HEK293T (cell line): ENCODE measurements at regions not wholly inside any gene's neighbourhood (a gene's known extent, or its start where the extent isn't known, plus 50 kb on each side); places are given as distances from the start of the nearest gene placed in this dataset.

Experiments
- CTCF ChIA-PET: fragments of 350-600 bp; formaldehyde crosslinking; extraction: SDS; loops from one replicate; lab custom pipeline; 2021; ENCODE audit warnings: antibody characterized with exemption, inconsistent platforms; lab: Yijun Ruan, JAX
- POLR2A ChIA-PET: fragments of 350-600 bp; formaldehyde crosslinking; extraction: SDS; loops from one replicate; lab custom pipeline; 2020; ENCODE audit warnings: antibody characterized with exemption, inconsistent platforms; lab: Yijun Ruan, JAX
- DNase-seq: peaks from one replicate; pipeline ENCODE4 v3.0.0; 2012; ENCODE audit warnings: mixed read lengths; ENCODE audit errors: extremely low spot score
- ARNT ChIP-seq: fragments of 450-650 bp; IDR thresholded peaks from 2 replicates; pipeline ENCODE4 v1.6.1; 2017; ENCODE audit warnings: mild to moderate bottlenecking
- BHLHE40 ChIP-seq: fragments of 450-650 bp; IDR thresholded peaks from 2 replicates; pipeline ENCODE4 v1.6.1; 2016; ENCODE audit warnings: mild to moderate bottlenecking, moderate library complexity, borderline replicate concordance
- CTBP1 ChIP-seq: fragments of 450-650 bp; IDR thresholded peaks from 2 replicates; pipeline ENCODE4 v1.6.1; 2016; ENCODE audit warnings: borderline replicate concordance
- ELF4 ChIP-seq: fragments of 450-650 bp; IDR thresholded peaks from 2 replicates; pipeline ENCODE4 v1.6.1; 2017; ENCODE audit warnings: antibody characterized with exemption
- FOXA1 ChIP-seq: fragments of 450-650 bp; IDR thresholded peaks from 2 replicates; pipeline ENCODE4 v1.6.1; 2016; ENCODE audit warnings: mild to moderate bottlenecking
- FOXK2 ChIP-seq: fragments of 450-650 bp; IDR thresholded peaks from 2 replicates; pipeline ENCODE4 v1.6.1; 2016; ENCODE audit warnings: mild to moderate bottlenecking
- FOXM1 ChIP-seq: fragments of 450-650 bp; IDR thresholded peaks from 2 replicates; pipeline ENCODE4 v1.6.1; 2017; ENCODE audit warnings: mild to moderate bottlenecking, borderline replicate concordance
- HDGF ChIP-seq: fragments of 450-650 bp; IDR thresholded peaks from 2 replicates; pipeline ENCODE4 v1.6.1; 2017; ENCODE audit warnings: antibody characterized with exemption, borderline replicate concordance
- L3MBTL2 ChIP-seq: fragments of 450-650 bp; conservative IDR thresholded peaks from 2 replicates; pipeline ENCODE4 v1.6.1; 2016; ENCODE audit warnings: mild to moderate bottlenecking
- LEF1 ChIP-seq: fragments of 450-650 bp; IDR thresholded peaks from 2 replicates; pipeline ENCODE4 v1.6.1; 2017; ENCODE audit warnings: mild to moderate bottlenecking, borderline replicate concordance
- NFRKB ChIP-seq: fragments of 450-650 bp; IDR thresholded peaks from 2 replicates; pipeline ENCODE4 v1.6.1; 2016; ENCODE audit warnings: mild to moderate bottlenecking, moderate library complexity
- PKNOX1 ChIP-seq: fragments of 450-650 bp; IDR thresholded peaks from 2 replicates; pipeline ENCODE4 v1.6.1; 2016
- SP1 ChIP-seq: fragments of 450-650 bp; IDR thresholded peaks from 2 replicates; pipeline ENCODE4 v1.6.1; 2017
- SUZ12 ChIP-seq: fragments of 450-650 bp; IDR thresholded peaks from 2 replicates; pipeline ENCODE4 v1.6.1; 2016; ENCODE audit warnings: mild to moderate bottlenecking
- TARDBP ChIP-seq: fragments of 450-650 bp; IDR thresholded peaks from 2 replicates; pipeline ENCODE4 v1.6.1; 2016
- ZNF384 ChIP-seq: fragments of 450-650 bp; IDR thresholded peaks from 2 replicates; pipeline ENCODE4 v1.6.1; 2016

- POLR2A ChIA-PET: no interaction called here
- DNase-seq: no peak
- no peak for TF ChIP-seq ZNF384
- no peak for TF ChIP-seq TARDBP
- no peak for TF ChIP-seq FOXA1
- no peak for TF ChIP-seq NFRKB
- no peak for TF ChIP-seq PKNOX1
- TF ChIP-seq LEF1: no peak
- no peak for TF ChIP-seq ARNT
- no peak for TF ChIP-seq FOXM1
- no peak for TF ChIP-seq L3MBTL2
- TF ChIP-seq SP1: no peak
- TF ChIP-seq SUZ12: no peak
- CTCF ChIA-PET: no interaction called here
These were observed 905.1 kb downstream of the GALC start for GRCh38 chr14:87087881-87088280.

- CTCF ChIA-PET: no interaction called here
- TF ChIP-seq SUZ12 (no peak), FOXK2 (no peak), TARDBP (no peak), CTBP1 (no peak)
- no peak for DNase-seq
- POLR2A ChIA-PET: no interaction called here
These were observed 908.1 kb downstream of the GALC start for GRCh38 chr14:87084908-87085307.

GRCh38 chr14:87082917-87083316, 910.1 kb downstream of the GALC start:
- TF ChIP-seq ELF4: no peak
- no peak for TF ChIP-seq PKNOX1
- no peak for TF ChIP-seq CTBP1
- TF ChIP-seq ZNF384: no peak
- TF ChIP-seq SP1: no peak
- no peak for TF ChIP-seq FOXK2
- no peak for TF ChIP-seq FOXM1
- TF ChIP-seq L3MBTL2: no peak
- TF ChIP-seq NFRKB: no peak
- TF ChIP-seq HDGF: no peak
- TF ChIP-seq LEF1: no peak
- TF ChIP-seq FOXA1: no peak
- no peak for TF ChIP-seq BHLHE40
- no peak for TF ChIP-seq TARDBP
- TF ChIP-seq SUZ12: no peak
- no peak for TF ChIP-seq ARNT
- ChIA-PET CTCF (no interaction called here), POLR2A (no interaction called here)
- no peak for DNase-seq

- ChIA-PET POLR2A (no interaction called here), CTCF (no interaction called here)
- no peak for TF ChIP-seq FOXM1
- no peak for TF ChIP-seq FOXK2
- no peak for TF ChIP-seq ZNF384
- TF ChIP-seq FOXA1: no peak
- no peak for DNase-seq
These were observed 912.0 kb downstream of the GALC start for GRCh38 chr14:87081004-87081403.

- TF ChIP-seq NFRKB (no peak), CTBP1 (no peak), LEF1 (no peak), FOXK2 (no peak), SUZ12 (no peak), ELF4 (no peak), BHLHE40 (no peak), SP1 (no peak), FOXM1 (no peak), TARDBP (no peak)
- CTCF ChIA-PET: no interaction called here
- no peak for DNase-seq
- POLR2A ChIA-PET: no interaction called here
These were observed 912.8 kb downstream of the GALC start for GRCh38 chr14:87080146-87080545.

- POLR2A ChIA-PET: no interaction called here
- no peak for DNase-seq
- CTCF ChIA-PET: no interaction called here
- no peak for TF ChIP-seq PKNOX1
- TF ChIP-seq L3MBTL2: no peak
- TF ChIP-seq NFRKB: no peak
- no peak for TF ChIP-seq HDGF
- no peak for TF ChIP-seq FOXA1
- TF ChIP-seq SP1: no peak
- TF ChIP-seq CTBP1: no peak
These were observed 913.6 kb downstream of the GALC start for GRCh38 chr14:87079416-87079815.

- DNase-seq: no peak
- ChIA-PET CTCF (no interaction called here), POLR2A (no interaction called here)
- TF ChIP-seq TARDBP (no peak), L3MBTL2 (no peak)
These were observed 916.1 kb downstream of the GALC start for GRCh38 chr14:87076922-87077321.

GRCh38 chr14:87076146-87076545, 916.8 kb downstream of the GALC start:
- ChIA-PET CTCF (no interaction called here), POLR2A (no interaction called here)
- DNase-seq: no peak
- TF ChIP-seq ELF4: no peak
- no peak for TF ChIP-seq FOXA1
- TF ChIP-seq ARNT: no peak
